H1 (cell line): ENCODE measurements at regions not wholly inside any gene's neighbourhood (a gene's known extent, or its start where the extent isn't known, plus 50 kb on each side); places are given as distances from the start of the nearest gene placed in this dataset.

ENCODE experiments used
- CTCF ChIA-PET: fragments of 300-600 bp; sonication (Branson Sonifier 250); formaldehyde crosslinking; loops from one replicate; lab custom pipeline; 2021; ENCODE audit not compliant: partially characterized antibody; lab: Charles Lee
- POLR2A ChIA-PET: fragments of 300-600 bp; sonication (Branson Sonifier 250); formaldehyde crosslinking; loops from one replicate; lab custom pipeline; 2021; ENCODE audit warnings: inconsistent platforms; ENCODE audit not compliant: partially characterized antibody; lab: Charles Lee
- DNase-seq, 2 experiments: peaks; one replicate each; pipeline versions ENCODE4 v3.0.0 to v3.0.0-alpha.2; 2010 to 2022; ENCODE audit warnings: low spot score in 2 of 2, low read depth in 1 of 2, mixed read lengths in 1 of 2
- FAIRE-seq: peaks from 2 replicates; lab custom pipeline; 2011; peaks lifted over from hg19 to GRCh38; lab: Jason Lieb, UNC
- H2AFZ ChIP-seq: 2 replicates; pipeline ENCODE4 v1.8.1; 2012; ENCODE audit warnings: low read length, inconsistent platforms
- H2AK5ac ChIP-seq: 2 replicates; pipeline ENCODE4 v1.6.1; 2013; ENCODE audit warnings: low read depth, low read length
- H2BK120ac ChIP-seq: replicated peaks from 2 replicates; pipeline ENCODE3; 2013; ENCODE audit warnings: low read depth, low read length, inconsistent platforms
- H2BK12ac ChIP-seq: 2 replicates; pipeline ENCODE4 v1.6.1; 2013; ENCODE audit warnings: low read depth, low read length
- H2BK15ac ChIP-seq: 2 replicates; pipeline ENCODE4 v1.6.1; 2013; ENCODE audit warnings: low read length
- H2BK20ac ChIP-seq: 2 replicates; pipeline ENCODE4 v1.6.1; 2013; ENCODE audit warnings: low read length
- H2BK5ac ChIP-seq: 2 replicates; pipeline ENCODE4 v1.6.1; 2013; ENCODE audit warnings: low read depth, low read length
- H3K14ac ChIP-seq: 2 replicates; pipeline ENCODE4 v1.6.1; 2013; ENCODE audit warnings: inconsistent platforms; ENCODE audit not compliant: insufficient read length
- H3K18ac ChIP-seq: 2 replicates; pipeline ENCODE4 v1.6.1; 2013; ENCODE audit warnings: low read length; ENCODE audit errors: extremely low read depth
- H3K23ac ChIP-seq: 2 replicates; pipeline ENCODE4 v1.6.1; 2013; ENCODE audit warnings: inconsistent platforms; ENCODE audit not compliant: insufficient read length
- H3K23me2 ChIP-seq: 2 replicates; pipeline ENCODE4 v1.6.1; 2013; ENCODE audit warnings: low read depth, low read length
- H3K27ac ChIP-seq: 2 replicates; pipeline ENCODE4 v1.6.1; 2011; ENCODE audit warnings: low read depth, low read length, inconsistent platforms
- H3K27me3 ChIP-seq, 4 experiments: replicated peaks in 1 of 4; 1 replicate in 1 of 4; 2 replicates in 3 of 4; pipeline versions ENCODE4 v1.6.1 to v1.8.1; 2011 to 2013; ENCODE audit warnings: low read length in 3 of 4, mild to moderate bottlenecking in 3 of 4, inconsistent platforms in 2 of 4, mixed read lengths in 2 of 4, moderate library complexity in 1 of 4; ENCODE audit not compliant: control insufficient read depth in 3 of 4, insufficient read depth in 3 of 4; ENCODE audit errors: extremely low read depth in 1 of 4
- H3K36me3 ChIP-seq, 4 experiments: 2 replicates each; pipeline versions ENCODE4 v1.6.1 to v1.8.1; 2011 to 2013; ENCODE audit warnings: mild to moderate bottlenecking in 4 of 4, low read length in 3 of 4, moderate library complexity in 2 of 4, control low read depth in 1 of 4, inconsistent platforms in 1 of 4; ENCODE audit not compliant: insufficient read depth in 4 of 4, control insufficient read depth in 2 of 4
- H3K4ac ChIP-seq: replicated peaks from 2 replicates; pipeline ENCODE3; 2013; ENCODE audit warnings: low read length, low read depth, mixed read lengths, inconsistent platforms; ENCODE audit not compliant: insufficient read length
- H3K4me1 ChIP-seq, 4 experiments: replicated peaks in 1 of 4; 1 replicate in 1 of 4; 2 replicates in 3 of 4; pipeline versions ENCODE4 v1.6.1 to v1.8.1; 2011 to 2013; ENCODE audit warnings: low read length in 3 of 4, inconsistent platforms in 2 of 4, mixed read lengths in 1 of 4; ENCODE audit not compliant: insufficient read depth in 4 of 4, control insufficient read depth in 3 of 4
- H3K4me2 ChIP-seq, 2 experiments: 2 replicates each; pipeline versions ENCODE4 v1.6.1 to v1.8.1; 2011 to 2013; ENCODE audit warnings: low read depth in 2 of 2, low read length in 2 of 2, control low read depth in 1 of 2, inconsistent platforms in 1 of 2, mild to moderate bottlenecking in 1 of 2; ENCODE audit not compliant: insufficient read depth in 1 of 2
- H3K4me3 ChIP-seq, 4 experiments: fragments of 200-600, 300-600 bp in 1 of 4; sonication (generic), shearing (Covaris generic), sonication (Bioruptor Twin) in 1 of 4; 2 replicates each; pipeline versions ENCODE4 v1.5.1 to v1.8.1; 2011 to 2016; ENCODE audit warnings: low read length in 4 of 4, low read depth in 3 of 4, control low read depth in 2 of 4, inconsistent platforms in 2 of 4, mild to moderate bottlenecking in 2 of 4, mixed read lengths in 1 of 4, moderate library complexity in 1 of 4; ENCODE audit not compliant: insufficient read depth in 2 of 4; ENCODE audit errors: extremely low read depth in 1 of 4
- H3K56ac ChIP-seq: replicated peaks from 2 replicates; pipeline ENCODE3; 2013; ENCODE audit warnings: low read depth, mild to moderate bottlenecking, mixed read lengths, low read length, inconsistent platforms; ENCODE audit not compliant: insufficient read length
- H3K79me1 ChIP-seq: 2 replicates; pipeline ENCODE4 v1.6.1; 2013; ENCODE audit warnings: low read depth, low read length, control low read depth
- H3K79me2 ChIP-seq, 2 experiments: 2 replicates each; pipeline versions ENCODE4 v1.6.1 to v1.8.1; 2012 to 2013; ENCODE audit warnings: low read length in 2 of 2, mild to moderate bottlenecking in 2 of 2, inconsistent platforms in 1 of 2; ENCODE audit not compliant: insufficient read depth in 2 of 2, control insufficient read depth in 1 of 2
- H3K9ac ChIP-seq, 4 experiments: replicated peaks in 1 of 4; 1 replicate in 1 of 4; 2 replicates in 3 of 4; pipeline versions ENCODE4 v1.6.1 to v1.8.1; 2011 to 2013; ENCODE audit warnings: low read depth in 3 of 4, low read length in 3 of 4, control low read depth in 2 of 4, mild to moderate bottlenecking in 2 of 4, moderate library complexity in 2 of 4, inconsistent platforms in 1 of 4; ENCODE audit errors: extremely low read depth in 1 of 4
- H3K9me3 ChIP-seq, 2 experiments: 2 replicates each; pipeline versions ENCODE4 v1.6.1 to v1.8.1; 2012 to 2013; ENCODE audit warnings: mild to moderate bottlenecking in 2 of 2, moderate library complexity in 2 of 2, control low read depth in 1 of 2, inconsistent platforms in 1 of 2, low read depth in 1 of 2, low read length in 1 of 2, mixed read lengths in 1 of 2; ENCODE audit not compliant: insufficient read depth in 2 of 2
- H4K20me1 ChIP-seq, 2 experiments: replicated peaks in 1 of 2; 2 replicates each; pipeline versions ENCODE3 to v1.8.1; 2011 to 2013; ENCODE audit warnings: inconsistent platforms in 2 of 2, low read length in 2 of 2, mild to moderate bottlenecking in 1 of 2; ENCODE audit not compliant: insufficient read depth in 2 of 2, control insufficient read depth in 1 of 2
- H4K5ac ChIP-seq: 2 replicates; pipeline ENCODE4 v1.6.1; 2013; ENCODE audit warnings: low read length, low read depth, mixed read lengths, inconsistent platforms; ENCODE audit not compliant: insufficient read length
- H4K8ac ChIP-seq: 2 replicates; pipeline ENCODE4 v1.8.0; 2013; ENCODE audit warnings: mild to moderate bottlenecking, moderate library complexity, low read length, inconsistent platforms; ENCODE audit not compliant: insufficient read depth; ENCODE audit errors: extremely low read depth
- H4K91ac ChIP-seq: replicated peaks from 2 replicates; pipeline ENCODE3; 2013; ENCODE audit warnings: low read length, mixed read lengths, inconsistent platforms; ENCODE audit not compliant: insufficient read length
- ASH2L ChIP-seq: fragments of 200-600, 300-600 bp; sonication (generic); IDR thresholded peaks from one replicate; pipeline ENCODE4 v1.7.1; 2017; ENCODE audit warnings: low read length
- BACH1 ChIP-seq: IDR thresholded peaks from 2 replicates; pipeline ENCODE4 v1.6.1; 2012; ENCODE audit warnings: low read length, improper control_type of control experiment
- CHD2 ChIP-seq: IDR thresholded peaks from 2 replicates; pipeline ENCODE4 v1.6.1; 2012; ENCODE audit warnings: low read length, improper control_type of control experiment
- MAFK ChIP-seq: IDR thresholded peaks from 2 replicates; pipeline ENCODE4 v1.6.1; 2012; ENCODE audit warnings: low read depth, mild to moderate bottlenecking, improper control_type of control experiment, low read length
- SIN3A ChIP-seq, 2 experiments: IDR thresholded peaks in 1 of 2; conservative IDR thresholded peaks in 1 of 2; 2 replicates each; pipeline ENCODE4 v1.6.1; 2011 to 2012; ENCODE audit warnings: low read length in 2 of 2, improper control_type of control experiment in 1 of 2, low read depth in 1 of 2, mild to moderate bottlenecking in 1 of 2
- SP2 ChIP-seq: IDR thresholded peaks from 2 replicates; pipeline ENCODE4 v1.6.1; 2012; ENCODE audit warnings: mild to moderate bottlenecking, low read length, inconsistent platforms
- TAF1 ChIP-seq: IDR thresholded peaks from 2 replicates; pipeline ENCODE4 v1.6.1; 2011; ENCODE audit warnings: mild to moderate bottlenecking, low read depth, low read length
- WGBS, 2 experiments: shearing (Covaris generic) in 1 of 2; methylation state at CpG; one replicate each; pipeline versions ENCODE4 v1.1.6 to v1.1.7; 2013 to 2015; ENCODE audit warnings: low lambda C conversion rate in 2 of 2, mixed read lengths in 2 of 2, inconsistent platforms in 1 of 2, low coverage in 1 of 2, missing lambda C conversion rate in 1 of 2; ENCODE audit not compliant: insufficient replicate concordance in 2 of 2, insufficient coverage in 1 of 2, insufficient read length in 1 of 2; ENCODE audit errors: extremely low coverage in 1 of 2, missing lambda C conversion rate in 1 of 2; 5-methylcytosine and 5-hydroxymethylcytosine counted together

GRCh38 chr3:31356941-31357340, 175.8 kb upstream of the STT3B start:
- H2AFZ ChIP-seq = peak overlapping the region; percentile 68; the same call in 1 of the 2 replicates
- POLR2A ChIA-PET = no interaction called here
- no peak overlapping the region for H3K27ac ChIP-seq
- no peaks in the 10 kb centered on the region for H3K27me3 ChIP-seq
- H3K79me1 ChIP-seq = no peaks in the 10 kb centered on the region
- H3K4ac ChIP-seq = no peak overlapping the region
- no peak overlapping the region for H3K23ac ChIP-seq
- H3K4me3 ChIP-seq = no peak overlapping the region
- peak overlapping the region; percentile 86; the same call in 1 of the 2 replicates for H2BK5ac ChIP-seq
- no peak overlapping the region for H4K8ac ChIP-seq
- H3K4me1 ChIP-seq = no peaks in the 10 kb centered on the region; a peak in 1 of 7 replicates
- no peak overlapping the region for H3K14ac ChIP-seq
- no peak overlapping the region for H3K4me2 ChIP-seq
- peak overlapping the region; percentile 14; the same call in 1 of the 2 replicates for H2BK12ac ChIP-seq
- no peak overlapping the region for H4K91ac ChIP-seq
- peak overlapping the region; percentile 71; the same call in 1 of the 2 replicates for H2AK5ac ChIP-seq
- H3K9me3 ChIP-seq = no peaks in the 10 kb centered on the region
- H3K36me3 ChIP-seq = no peaks in the 10 kb centered on the region
- TF ChIP-seq MAFK = peak; percentile 81; the same call in 1 of the 2 replicates
- no peak for TF ChIP-seq ASH2L
- no peak for TF ChIP-seq SIN3A (conservative IDR thresholded peaks at IDR 0.05 in 1 of 2, IDR thresholded peaks at IDR 0.05 in 1 of 2; ENCODE audit: low read depth in 1 of 2, low read length in 2 of 2)
- TF ChIP-seq CHD2 = no peak
- no peak for TF ChIP-seq TAF1
- no peak for TF ChIP-seq SP2
- TF ChIP-seq BACH1 = peak; percentile 93
- H2BK120ac ChIP-seq = no peak overlapping the region
- H3K9ac ChIP-seq = no peak overlapping the region
- no peaks in the 10 kb centered on the region for H3K23me2 ChIP-seq
- H3K18ac ChIP-seq = no peak overlapping the region
- no peaks in the 10 kb centered on the region for H4K20me1 ChIP-seq
- FAIRE-seq (no peak), DNase-seq (no peak)
- 90% methylated on average over 9 of the region's 9 CpGs; no CpG with 5 or more reads in 1 of the 2 experiments for WGBS, 2 experiments
- no peak overlapping the region for H2BK15ac ChIP-seq
- no peak overlapping the region for H2BK20ac ChIP-seq
- CTCF ChIA-PET = interaction anchor here (1.0 kb wide), 1 partner anchor 25 kb away, joined by 3 read pairs; no protein-coding TSS in a partner anchor
- no peak overlapping the region for H3K56ac ChIP-seq
- no peak overlapping the region for H4K5ac ChIP-seq
- H3K79me2 ChIP-seq = no peaks in the 10 kb centered on the region
